ENCODE measurements at regions not wholly inside any gene's neighbourhood (a gene's known extent, or its start where the extent isn't known, plus 50 kb on each side); places are given as distances from the start of the nearest gene placed in this dataset.
A peak's percentile ranks its signal among the peaks of the same experiment; 100 is the strongest.
"Not testable (repeated sequence)": the region's sequence is repeated elsewhere in the genome, so short reads cannot be mapped to it uniquely, and the experiment has no call there.

GRCh38 chr3:176855901-176856486, 341.3 kb downstream of the TBL1XR1 start:
- TF ChIP-seq Cebpa-rat (IDR thresholded peaks at IDR 0.05) = no peak
- Histone ChIP-seq H3K9ac (no peak overlapping the region), H3K27ac (no peak overlapping the region)

GRCh38 chr3:176855213-176855612, 342.1 kb downstream of the TBL1XR1 start:
- no peaks in the 10 kb centered on the region for H3K36me3 ChIP-seq
- H3K27ac ChIP-seq = no peak overlapping the region
- TF ChIP-seq Cebpa-rat (IDR thresholded peaks at IDR 0.05) = no peak
- no peak overlapping the region for H3K9ac ChIP-seq
- no peaks in the 10 kb centered on the region for H3K27me3 ChIP-seq
- no peaks in the 10 kb centered on the region for H4K20me1 ChIP-seq
- H3K4me2 ChIP-seq = no peak overlapping the region
- no peaks in the 10 kb centered on the region for H3K9me3 ChIP-seq
- no peak overlapping the region for H3K4me3 ChIP-seq
- H3K4me1 ChIP-seq = no peaks in the 10 kb centered on the region

More at GRCh38 chr3:176855901-176856486, 341.3 kb downstream of the TBL1XR1 start:
- Histone ChIP-seq H3K4me3 (no peak overlapping the region), H3K9me3 (no peaks in the 10 kb centered on the region), H4K20me1 (no peaks in the 10 kb centered on the region), H3K4me2 (no peak overlapping the region), H3K4me1 (no peaks in the 10 kb centered on the region), H3K27me3 (no peaks in the 10 kb centered on the region), H3K36me3 (no peaks in the 10 kb centered on the region)

- no peak overlapping the region for H3K27ac ChIP-seq
- H3K4me1 ChIP-seq = peaks cover 8% of the 10 kb centered on the region
- no peak overlapping the region for H3K4me3 ChIP-seq
- H4K20me1 ChIP-seq = no peaks in the 10 kb centered on the region
- no peaks in the 10 kb centered on the region for H3K27me3 ChIP-seq
- H3K9me3 ChIP-seq = no peaks in the 10 kb centered on the region
- no peak for TF ChIP-seq Cebpa-rat (IDR thresholded peaks at IDR 0.05)
- H3K4me2 ChIP-seq = no peak overlapping the region
- no peak overlapping the region for H3K9ac ChIP-seq
- no peaks in the 10 kb centered on the region for H3K36me3 ChIP-seq
Measured at GRCh38 chr3:176850498-176850897, 346.8 kb downstream of the TBL1XR1 start.

- Histone ChIP-seq H3K4me3 (no peak overlapping the region), H3K9ac (no peak overlapping the region), H3K27ac (no peak overlapping the region; the same call in 1 of the 2 replicates), H3K9me3 (no peaks in the 10 kb centered on the region), H3K4me1 (peaks cover 8% of the 10 kb centered on the region), H3K27me3 (no peaks in the 10 kb centered on the region), H3K36me3 (no peaks in the 10 kb centered on the region), H3K4me2 (peak overlapping the region; percentile 37; the same call in 1 of the 2 replicates), H4K20me1 (no peaks in the 10 kb centered on the region)
- no peak for TF ChIP-seq Cebpa-rat (IDR thresholded peaks at IDR 0.05)
Measured at GRCh38 chr3:176848431-176849214, 348.7 kb downstream of the TBL1XR1 start.

- no peaks in the 10 kb centered on the region for H3K9me3 ChIP-seq
- H4K20me1 ChIP-seq = no peaks in the 10 kb centered on the region
- no peaks in the 10 kb centered on the region for H3K36me3 ChIP-seq
- H3K4me3 ChIP-seq = no peak overlapping the region
- no peak overlapping the region for H3K27ac ChIP-seq
- H3K27me3 ChIP-seq = no peaks in the 10 kb centered on the region
- TF ChIP-seq Cebpa-rat (IDR thresholded peaks at IDR 0.05) = no peak
- H3K4me1 ChIP-seq = 0 out of 2 replicates have a peak, but pooled peaks cover 3% of the 10 kb centered on the region
- no peak overlapping the region for H3K9ac ChIP-seq
- H3K4me2 ChIP-seq = no peak overlapping the region
Measured at GRCh38 chr3:176842914-176843313, 354.4 kb downstream of the TBL1XR1 start.

GRCh38 chr3:176840641-176841286, 356.5 kb downstream of the TBL1XR1 start:
- TF ChIP-seq Cebpa-rat (IDR thresholded peaks at IDR 0.05) = no peak
- Histone ChIP-seq H3K36me3 (no peaks in the 10 kb centered on the region), H3K9ac (no peak overlapping the region), H3K27me3 (no peaks in the 10 kb centered on the region), H3K4me1 (0 out of 2 replicates have a peak, but pooled peaks cover 3% of the 10 kb centered on the region), H3K27ac (no peak overlapping the region), H3K4me2 (no peak overlapping the region), H4K20me1 (no peaks in the 10 kb centered on the region), H3K9me3 (no peaks in the 10 kb centered on the region), H3K4me3 (no peak overlapping the region)

GRCh38 chr3:176839901-176840300, 357.4 kb downstream of the TBL1XR1 start:
- Histone ChIP-seq H4K20me1 (no peaks in the 10 kb centered on the region), H3K4me2 (no peak overlapping the region), H3K27ac (no peak overlapping the region), H3K4me1 (0 out of 2 replicates have a peak, but pooled peaks cover 3% of the 10 kb centered on the region), H3K36me3 (no peaks in the 10 kb centered on the region), H3K9me3 (no peaks in the 10 kb centered on the region), H3K4me3 (no peak overlapping the region), H3K27me3 (no peaks in the 10 kb centered on the region), H3K9ac (no peak overlapping the region)
- no peak for TF ChIP-seq Cebpa-rat (IDR thresholded peaks at IDR 0.05)

GRCh38 chr3:176839466-176839865, 357.8 kb downstream of the TBL1XR1 start:
- Histone ChIP-seq H3K4me2 (no peak overlapping the region), H3K4me1 (0 out of 2 replicates have a peak, but pooled peaks cover 3% of the 10 kb centered on the region), H3K9ac (no peak overlapping the region), H3K27me3 (no peaks in the 10 kb centered on the region), H4K20me1 (no peaks in the 10 kb centered on the region), H3K9me3 (no peaks in the 10 kb centered on the region), H3K27ac (no peak overlapping the region), H3K36me3 (no peaks in the 10 kb centered on the region), H3K4me3 (no peak overlapping the region)
- TF ChIP-seq Cebpa-rat (IDR thresholded peaks at IDR 0.05) = no peak

GRCh38 chr3:176827244-176827643, 370.0 kb downstream of the TBL1XR1 start:
- H3K36me3 ChIP-seq, H3K27ac ChIP-seq, H3K4me3 ChIP-seq, H3K9ac ChIP-seq, H3K27me3 ChIP-seq, H3K4me2 ChIP-seq, H3K4me1 ChIP-seq, H4K20me1 ChIP-seq: not testable (repeated sequence)
- peaks cover 12% of the 10 kb centered on the region for H3K9me3 ChIP-seq

GRCh38 chr3:176824811-176825210, 372.5 kb downstream of the TBL1XR1 start:
- Histone ChIP-seq H3K9ac (no peak overlapping the region), H4K20me1 (no peaks in the 10 kb centered on the region), H3K27me3 (no peaks in the 10 kb centered on the region), H3K4me2 (no peak overlapping the region), H3K9me3 (peaks cover 12% of the 10 kb centered on the region), H3K27ac (no peak overlapping the region), H3K36me3 (no peaks in the 10 kb centered on the region), H3K4me3 (no peak overlapping the region), H3K4me1 (no peaks in the 10 kb centered on the region)
- no peak for TF ChIP-seq Cebpa-rat (IDR thresholded peaks at IDR 0.05)
